ENCODE measurements at regions not wholly inside any gene's neighbourhood (a gene's known extent, or its start where the extent isn't known, plus 50 kb on each side); places are given as distances from the start of the nearest gene placed in this dataset.

GRCh38 chr6:92756912-92757311, 662.4 kb downstream of the EPHA7 start:
- no peak overlapping the region for H3K4me3 ChIP-seq (ENCODE audit: low read length)

GRCh38 chr6:92753956-92754355, 665.4 kb downstream of the EPHA7 start:
- no peaks in the 10 kb centered on the region for H3K27me3 ChIP-seq (ENCODE audit: insufficient read depth, low read length)
- H3K4me3 ChIP-seq (ENCODE audit: low read length) = no peak overlapping the region
- no peaks in the 10 kb centered on the region for H3K36me3 ChIP-seq (ENCODE audit: insufficient read depth, low read depth, low read length)
- H3K9ac ChIP-seq (ENCODE audit: low read depth, low read length) = no peak overlapping the region
- peaks cover 3% of the 10 kb centered on the region; the same call in 1 of the 2 replicates for H3K4me1 ChIP-seq (ENCODE audit: insufficient read depth, low read length)
- no peaks in the 10 kb centered on the region for H3K9me3 ChIP-seq (ENCODE audit: insufficient read depth, low read depth, low read length)
- H3K27ac ChIP-seq (ENCODE audit: low read length) = no peak overlapping the region

More at GRCh38 chr6:92756912-92757311, 662.4 kb downstream of the EPHA7 start:
- no peaks in the 10 kb centered on the region for H3K36me3 ChIP-seq (ENCODE audit: insufficient read depth, low read depth, low read length)
- no peak overlapping the region for H3K9ac ChIP-seq (ENCODE audit: low read depth, low read length)
- H3K27me3 ChIP-seq (ENCODE audit: insufficient read depth, low read length) = no peaks in the 10 kb centered on the region
- no peak overlapping the region for H3K27ac ChIP-seq (ENCODE audit: low read length)
- H3K4me1 ChIP-seq (ENCODE audit: insufficient read depth, low read length) = peaks cover 3% of the 10 kb centered on the region; the same call in 1 of the 2 replicates
- H3K9me3 ChIP-seq (ENCODE audit: insufficient read depth, low read depth, low read length) = no peaks in the 10 kb centered on the region

GRCh38 chr6:92752114-92752513, 667.2 kb downstream of the EPHA7 start:
- no peak overlapping the region for H3K4me3 ChIP-seq (ENCODE audit: low read length)
- no peaks in the 10 kb centered on the region for H3K27me3 ChIP-seq (ENCODE audit: insufficient read depth, low read length)
- H3K9ac ChIP-seq (ENCODE audit: low read depth, low read length) = no peak overlapping the region
- peaks cover 3% of the 10 kb centered on the region; the same call in 1 of the 2 replicates for H3K4me1 ChIP-seq (ENCODE audit: insufficient read depth, low read length)
- no peaks in the 10 kb centered on the region for H3K36me3 ChIP-seq (ENCODE audit: insufficient read depth, low read depth, low read length)
- no peaks in the 10 kb centered on the region for H3K9me3 ChIP-seq (ENCODE audit: insufficient read depth, low read depth, low read length)
- no peak overlapping the region for H3K27ac ChIP-seq (ENCODE audit: low read length)

DNA sequence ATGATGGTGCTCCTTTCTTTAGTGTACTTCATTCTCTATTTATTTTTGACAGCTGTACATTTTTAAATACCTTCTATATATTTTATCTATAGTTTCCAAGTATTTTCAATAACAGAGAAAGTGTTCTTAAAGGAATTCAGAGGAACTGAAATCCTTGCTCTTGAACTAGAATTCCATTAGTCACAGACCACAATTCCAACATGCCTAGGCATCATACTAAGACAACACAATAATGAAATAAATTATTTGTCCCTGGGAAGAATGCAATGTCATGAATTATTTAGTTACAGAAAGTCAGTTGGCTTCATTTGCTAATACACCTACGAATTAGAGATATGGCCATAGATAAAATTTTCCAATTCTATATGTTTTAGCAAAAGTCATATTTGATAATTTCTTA, 671.2 kb downstream of the EPHA7 start:
- no peak overlapping the region for H3K9ac ChIP-seq (ENCODE audit: low read depth, low read length)
- no peaks in the 10 kb centered on the region for H3K36me3 ChIP-seq (ENCODE audit: insufficient read depth, low read depth, low read length)

DNA sequence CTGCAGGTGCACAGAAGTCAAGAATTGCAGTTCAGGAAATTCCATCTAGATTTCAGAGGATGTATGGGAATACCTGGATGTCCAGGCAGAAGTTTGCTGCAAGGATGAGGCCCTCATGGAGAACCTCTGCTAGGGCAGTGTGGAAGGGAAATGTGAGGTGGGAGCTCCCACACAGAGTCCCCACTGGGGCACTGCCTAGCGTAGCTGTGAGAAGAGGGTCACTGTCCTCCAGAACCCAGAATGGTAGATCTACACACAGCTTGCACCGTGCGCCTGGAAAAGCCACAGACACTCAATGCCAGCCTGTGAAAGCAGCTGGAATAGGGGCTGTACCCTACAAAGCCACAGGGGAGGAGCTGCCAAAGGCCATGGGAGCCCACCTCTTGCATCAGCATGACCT, 681.4 kb downstream of the EPHA7 start:
- Histone ChIP-seq H3K27me3 (ENCODE audit: insufficient read depth, low read length) (no peaks in the 10 kb centered on the region), H3K36me3 (ENCODE audit: insufficient read depth, low read depth, low read length) (no peaks in the 10 kb centered on the region), H3K9ac (ENCODE audit: low read depth, low read length) (no peak overlapping the region), H3K27ac (ENCODE audit: low read length) (no peak overlapping the region), H3K4me3 (ENCODE audit: low read length) (no peak overlapping the region), H3K9me3 (ENCODE audit: insufficient read depth, low read depth, low read length) (peaks cover 13% of the 10 kb centered on the region), H3K4me1 (ENCODE audit: insufficient read depth, low read length) (no peaks in the 10 kb centered on the region)

More for the DNA sequence above, 671.2 kb downstream of the EPHA7 start:
- H3K27me3 ChIP-seq (ENCODE audit: insufficient read depth, low read length) = no peaks in the 10 kb centered on the region
- no peaks in the 10 kb centered on the region for H3K4me1 ChIP-seq (ENCODE audit: insufficient read depth, low read length)
- H3K27ac ChIP-seq (ENCODE audit: low read length) = no peak overlapping the region
- no peaks in the 10 kb centered on the region for H3K9me3 ChIP-seq (ENCODE audit: insufficient read depth, low read depth, low read length)
- no peak overlapping the region for H3K4me3 ChIP-seq (ENCODE audit: low read length)

- Histone ChIP-seq H3K36me3 (ENCODE audit: insufficient read depth, low read depth, low read length) (no peaks in the 10 kb centered on the region), H3K27ac (ENCODE audit: low read length) (no peak overlapping the region), H3K4me1 (ENCODE audit: insufficient read depth, low read length) (no peaks in the 10 kb centered on the region), H3K27me3 (ENCODE audit: insufficient read depth, low read length) (no peaks in the 10 kb centered on the region), H3K4me3 (ENCODE audit: low read length) (no peak overlapping the region), H3K9me3 (ENCODE audit: insufficient read depth, low read depth, low read length) (no peaks in the 10 kb centered on the region), H3K9ac (ENCODE audit: low read depth, low read length) (no peak overlapping the region)
Observed at GRCh38 chr6:92723390-92723931, 695.9 kb downstream of the EPHA7 start.

DNA sequence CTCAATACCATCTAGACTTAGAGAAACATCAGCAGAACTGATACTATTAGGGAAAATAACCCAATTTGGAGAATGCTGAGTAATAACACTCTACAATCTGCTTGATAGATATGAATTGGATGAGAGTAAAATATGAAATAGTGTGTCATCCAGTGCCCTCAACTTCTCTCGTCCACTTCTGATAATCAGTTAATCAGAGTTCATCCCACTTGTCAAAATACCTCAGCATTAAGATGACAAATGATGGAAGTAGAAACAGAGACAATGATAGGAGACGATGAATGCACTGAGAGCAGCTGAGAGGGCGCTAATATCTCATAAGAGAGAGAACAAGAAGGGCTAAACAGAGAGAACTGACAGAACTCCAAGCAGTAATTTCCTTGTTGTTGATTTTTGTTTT, 699.6 kb downstream of the EPHA7 start:
- H3K27ac ChIP-seq (ENCODE audit: low read length) = no peak overlapping the region
- H3K9ac ChIP-seq (ENCODE audit: low read depth, low read length) = no peak overlapping the region
- no peaks in the 10 kb centered on the region for H3K27me3 ChIP-seq (ENCODE audit: insufficient read depth, low read length)
- no peaks in the 10 kb centered on the region for H3K36me3 ChIP-seq (ENCODE audit: insufficient read depth, low read depth, low read length)
- H3K4me3 ChIP-seq (ENCODE audit: low read length) = no peak overlapping the region
- no peaks in the 10 kb centered on the region for H3K9me3 ChIP-seq (ENCODE audit: insufficient read depth, low read depth, low read length)
- H3K4me1 ChIP-seq (ENCODE audit: insufficient read depth, low read length) = no peaks in the 10 kb centered on the region

- no peaks in the 10 kb centered on the region for H3K27me3 ChIP-seq (ENCODE audit: insufficient read depth, low read length)
- H3K27ac ChIP-seq (ENCODE audit: low read length) = no peak overlapping the region
- H3K4me3 ChIP-seq (ENCODE audit: low read length) = no peak overlapping the region
- no peaks in the 10 kb centered on the region for H3K9me3 ChIP-seq (ENCODE audit: insufficient read depth, low read depth, low read length)
- H3K36me3 ChIP-seq (ENCODE audit: insufficient read depth, low read depth, low read length) = no peaks in the 10 kb centered on the region
- H3K9ac ChIP-seq (ENCODE audit: low read depth, low read length) = no peak overlapping the region
- no peaks in the 10 kb centered on the region for H3K4me1 ChIP-seq (ENCODE audit: insufficient read depth, low read length)
Observed at GRCh38 chr6:92716638-92717037, 702.7 kb downstream of the EPHA7 start.

DNA sequence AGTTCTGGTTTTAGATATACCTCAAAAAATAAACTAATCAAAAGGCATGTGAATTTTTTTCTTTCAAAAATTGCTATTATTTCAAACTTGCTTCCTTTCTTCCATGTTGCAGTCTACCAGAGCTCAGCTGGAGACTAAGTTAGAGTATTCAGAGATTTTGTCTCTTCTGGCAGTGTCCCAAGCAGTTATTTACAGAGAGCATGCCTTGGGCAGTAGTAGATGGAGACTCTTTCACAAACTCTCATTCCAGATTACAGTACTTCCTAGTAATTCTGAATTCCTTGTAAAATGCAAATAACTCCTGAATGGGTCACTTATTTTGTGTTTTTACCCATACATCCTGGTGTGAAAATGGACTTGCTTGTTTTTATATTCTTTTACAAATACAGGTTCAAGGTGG, 703.4 kb downstream of the EPHA7 start:
- no peaks in the 10 kb centered on the region for H3K36me3 ChIP-seq (ENCODE audit: insufficient read depth, low read depth, low read length)

GRCh38 chr6:92714346-92714745, 705.0 kb downstream of the EPHA7 start:
- Histone ChIP-seq H3K27me3 (ENCODE audit: insufficient read depth, low read length) (no peaks in the 10 kb centered on the region), H3K9me3 (ENCODE audit: insufficient read depth, low read depth, low read length) (no peaks in the 10 kb centered on the region), H3K9ac (ENCODE audit: low read depth, low read length) (no peak overlapping the region), H3K36me3 (ENCODE audit: insufficient read depth, low read depth, low read length) (no peaks in the 10 kb centered on the region), H3K4me3 (ENCODE audit: low read length) (no peak overlapping the region), H3K4me1 (ENCODE audit: insufficient read depth, low read length) (no peaks in the 10 kb centered on the region), H3K27ac (ENCODE audit: low read length) (no peak overlapping the region)

More for the DNA sequence above, 703.4 kb downstream of the EPHA7 start:
- no peak overlapping the region for H3K4me3 ChIP-seq (ENCODE audit: low read length)
- H3K9me3 ChIP-seq (ENCODE audit: insufficient read depth, low read depth, low read length) = no peaks in the 10 kb centered on the region
- no peak overlapping the region for H3K27ac ChIP-seq (ENCODE audit: low read length)
- no peaks in the 10 kb centered on the region for H3K27me3 ChIP-seq (ENCODE audit: insufficient read depth, low read length)
- no peaks in the 10 kb centered on the region for H3K4me1 ChIP-seq (ENCODE audit: insufficient read depth, low read length)
- no peak overlapping the region for H3K9ac ChIP-seq (ENCODE audit: low read depth, low read length)

DNA sequence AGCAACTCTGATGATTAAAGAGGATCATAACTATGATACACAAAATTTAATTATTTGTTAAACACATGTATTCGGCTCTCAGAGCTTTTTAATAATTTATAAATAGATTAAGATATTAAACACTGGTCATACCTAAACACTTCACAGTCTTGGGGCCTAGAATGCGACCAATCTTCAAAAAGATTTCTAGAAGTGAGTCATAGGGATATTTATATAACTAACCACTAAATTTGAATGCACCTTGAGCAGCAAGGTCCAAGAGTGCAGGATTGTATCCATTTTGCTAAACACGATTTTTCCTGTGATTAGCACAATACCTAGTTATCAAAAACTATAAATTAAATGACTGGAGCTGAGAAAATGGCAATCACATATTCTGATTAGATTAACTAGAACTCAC, 709.3 kb downstream of the EPHA7 start:
- Histone ChIP-seq H3K9me3 (ENCODE audit: insufficient read depth, low read depth, low read length) (no peaks in the 10 kb centered on the region), H3K36me3 (ENCODE audit: insufficient read depth, low read depth, low read length) (no peaks in the 10 kb centered on the region), H3K9ac (ENCODE audit: low read depth, low read length) (no peak overlapping the region), H3K27ac (ENCODE audit: low read length) (no peak overlapping the region), H3K27me3 (ENCODE audit: insufficient read depth, low read length) (no peaks in the 10 kb centered on the region), H3K4me1 (ENCODE audit: insufficient read depth, low read length) (no peaks in the 10 kb centered on the region), H3K4me3 (ENCODE audit: low read length) (no peak overlapping the region)

- Histone ChIP-seq H3K9me3 (ENCODE audit: insufficient read depth, low read depth, low read length) (no peaks in the 10 kb centered on the region), H3K27me3 (ENCODE audit: insufficient read depth, low read length) (no peaks in the 10 kb centered on the region), H3K36me3 (ENCODE audit: insufficient read depth, low read depth, low read length) (no peaks in the 10 kb centered on the region), H3K9ac (ENCODE audit: low read depth, low read length) (no peak overlapping the region), H3K27ac (ENCODE audit: low read length) (no peak overlapping the region), H3K4me1 (ENCODE audit: insufficient read depth, low read length) (no peaks in the 10 kb centered on the region), H3K4me3 (ENCODE audit: low read length) (no peak overlapping the region)
Observed at GRCh38 chr6:92708945-92709344, 710.4 kb downstream of the EPHA7 start.
